Mucosa of descending colon (tissue), 3 donors: ENCODE measurements at regions not wholly inside any gene's neighbourhood (a gene's known extent, or its start where the extent isn't known, plus 50 kb on each side); places are given as distances from the start of the nearest gene placed in this dataset.

Experiments
- ATAC-seq: fragments of 200-7000 bp; cut with Tn5 transposase; one replicate; pipeline ENCODE4 v1.9.1; 2020; ENCODE audit warnings: mild to moderate bottlenecking, moderate library complexity
- DNase-seq, 3 donors: peaks; one replicate each; pipeline ENCODE4 v3.0.0-alpha.2; 2020
- H3K36me3 ChIP-seq: fragments of 200-600 bp; one replicate; pipeline ENCODE4 v1.8.0; 2021; ENCODE audit warnings: low read depth, mild to moderate bottlenecking
- H3K4me1 ChIP-seq: fragments of 200-600 bp; one replicate; pipeline ENCODE4 v1.8.0; 2021; ENCODE audit warnings: low read depth, mild to moderate bottlenecking
- H3K4me3 ChIP-seq: fragments of 200-600 bp; one replicate; pipeline ENCODE4 v1.8.0; 2021; ENCODE audit warnings: mild to moderate bottlenecking
- H3K9me3 ChIP-seq: fragments of 200-600 bp; one replicate; pipeline ENCODE4 v1.8.0; 2021; ENCODE audit warnings: mild to moderate bottlenecking
- intact Hi-C, 2 donors: fragments of 100-400 bp; cut with DNase I in 1 of 2; cut with micrococcal nuclease in 1 of 2; formaldehyde crosslinking; loops; one replicate each; pipeline versions ENCODE4 v1.11.0 to v1.11.1; 2022; cut with DNase I, micrococcal nuclease
- TF ChIP-seq, protein P1 (sequence below): fragments of 200-600 bp; IDR thresholded peaks from one replicate; pipeline ENCODE4 v1.8.0; 2022; ENCODE audit warnings: antibody characterized with exemption, mild to moderate bottlenecking
- donor health status: DM: no; HTN: no; CAD: no; lungs with moderate emphysema.
- donor health status: DM: no; HTN: no; CAD: no.
- donor health status: DM: no; HTN: yes; CAD: no.

- ATAC-seq = no peak
- TF ChIP-seq, protein P1, sequence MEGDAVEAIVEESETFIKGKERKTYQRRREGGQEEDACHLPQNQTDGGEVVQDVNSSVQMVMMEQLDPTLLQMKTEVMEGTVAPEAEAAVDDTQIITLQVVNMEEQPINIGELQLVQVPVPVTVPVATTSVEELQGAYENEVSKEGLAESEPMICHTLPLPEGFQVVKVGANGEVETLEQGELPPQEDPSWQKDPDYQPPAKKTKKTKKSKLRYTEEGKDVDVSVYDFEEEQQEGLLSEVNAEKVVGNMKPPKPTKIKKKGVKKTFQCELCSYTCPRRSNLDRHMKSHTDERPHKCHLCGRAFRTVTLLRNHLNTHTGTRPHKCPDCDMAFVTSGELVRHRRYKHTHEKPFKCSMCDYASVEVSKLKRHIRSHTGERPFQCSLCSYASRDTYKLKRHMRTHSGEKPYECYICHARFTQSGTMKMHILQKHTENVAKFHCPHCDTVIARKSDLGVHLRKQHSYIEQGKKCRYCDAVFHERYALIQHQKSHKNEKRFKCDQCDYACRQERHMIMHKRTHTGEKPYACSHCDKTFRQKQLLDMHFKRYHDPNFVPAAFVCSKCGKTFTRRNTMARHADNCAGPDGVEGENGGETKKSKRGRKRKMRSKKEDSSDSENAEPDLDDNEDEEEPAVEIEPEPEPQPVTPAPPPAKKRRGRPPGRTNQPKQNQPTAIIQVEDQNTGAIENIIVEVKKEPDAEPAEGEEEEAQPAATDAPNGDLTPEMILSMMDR = no peak
- intact Hi-C loops = no loop called here
- H3K9me3 ChIP-seq = no peaks in the 10 kb centered on the region
- H3K4me3 ChIP-seq = no peak overlapping the region
- H3K36me3 ChIP-seq = no peaks in the 10 kb centered on the region
- H3K4me1 ChIP-seq = no peaks in the 10 kb centered on the region
- DNase-seq = no peak
These were observed 817.2 kb downstream of the SOCS6 start for GRCh38 chr18:71105994-71106546.

DNA sequence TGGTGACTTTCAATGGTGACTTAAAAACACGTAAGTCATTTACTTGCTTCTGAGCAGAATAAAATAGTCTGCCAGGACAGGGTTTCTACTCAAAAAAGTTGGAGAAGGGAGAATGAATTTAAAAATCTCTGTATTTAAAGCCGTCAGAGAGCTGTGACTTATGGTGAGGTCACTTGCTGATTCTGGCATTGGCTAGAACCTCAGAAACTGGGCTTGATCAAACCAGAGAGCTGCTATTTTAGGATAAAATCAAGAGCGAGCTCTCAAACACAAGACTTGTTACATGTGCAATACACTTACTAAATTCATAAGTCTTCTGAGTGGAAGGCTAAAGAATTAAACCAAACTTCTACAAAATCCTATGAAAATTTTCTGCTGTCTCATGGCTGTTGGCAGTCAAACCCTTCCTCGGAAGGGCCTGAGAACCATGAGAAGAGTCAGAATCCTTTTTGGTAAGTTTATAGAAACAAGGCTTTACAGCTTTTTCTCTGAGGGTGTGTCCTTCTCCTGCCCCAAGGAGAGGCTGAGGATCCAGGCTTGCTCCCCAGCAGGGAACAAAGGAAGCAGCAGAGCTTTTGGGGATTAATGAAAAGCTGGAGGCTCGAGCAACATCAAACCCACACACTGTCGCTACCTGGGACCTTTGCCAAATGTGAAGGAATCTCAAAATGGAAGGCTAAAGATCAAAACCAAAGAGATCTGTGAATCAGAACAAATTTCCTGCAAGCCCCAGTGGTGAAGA lies 816.4 kb downstream of the SOCS6 start:
- TF ChIP-seq, protein P1 = no peak
- no peak overlapping the region for H3K4me3 ChIP-seq
- no peak for ATAC-seq
- DNase-seq = no peak
- H3K36me3 ChIP-seq = no peaks in the 10 kb centered on the region
- intact Hi-C loops = no loop called here
- H3K4me1 ChIP-seq = no peaks in the 10 kb centered on the region
- no peaks in the 10 kb centered on the region for H3K9me3 ChIP-seq

DNA sequence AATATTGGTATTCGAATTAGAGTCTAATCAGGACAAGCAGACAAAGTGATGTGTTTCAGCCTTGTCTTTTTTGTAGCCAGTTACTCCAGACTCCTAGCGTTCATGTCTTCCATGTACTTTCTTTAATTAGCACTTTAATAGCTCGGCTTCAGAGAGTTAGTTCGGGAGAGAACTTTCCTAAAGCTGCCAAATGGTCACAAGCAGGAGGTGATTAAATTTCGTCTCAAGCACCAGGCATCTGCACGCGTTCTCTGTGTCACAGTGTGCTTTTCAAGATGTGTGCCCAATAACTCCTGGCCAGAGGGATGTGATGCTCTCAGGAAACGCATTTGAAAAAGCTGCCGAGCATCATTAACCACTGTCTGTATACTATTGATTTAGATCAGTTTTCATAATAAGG lies 790.8 kb downstream of the SOCS6 start:
- H3K4me3 ChIP-seq = no peak overlapping the region
- ATAC-seq = no peak
- DNase-seq = no peak
- no peaks in the 10 kb centered on the region for H3K36me3 ChIP-seq
- no peaks in the 10 kb centered on the region for H3K4me1 ChIP-seq
- no peaks in the 10 kb centered on the region for H3K9me3 ChIP-seq
- TF ChIP-seq, protein P1 = no peak
- intact Hi-C loops = no loop called here

- no peaks in the 10 kb centered on the region for H3K9me3 ChIP-seq
- ATAC-seq (no peak), DNase-seq (no peak)
- no peaks in the 10 kb centered on the region for H3K36me3 ChIP-seq
- intact Hi-C loops = no loop called here
- H3K4me3 ChIP-seq = no peak overlapping the region
- H3K4me1 ChIP-seq = no peaks in the 10 kb centered on the region
- TF ChIP-seq, protein P1 = no peak
These were observed 788.6 kb downstream of the SOCS6 start for GRCh38 chr18:71077451-71077850.

DNA sequence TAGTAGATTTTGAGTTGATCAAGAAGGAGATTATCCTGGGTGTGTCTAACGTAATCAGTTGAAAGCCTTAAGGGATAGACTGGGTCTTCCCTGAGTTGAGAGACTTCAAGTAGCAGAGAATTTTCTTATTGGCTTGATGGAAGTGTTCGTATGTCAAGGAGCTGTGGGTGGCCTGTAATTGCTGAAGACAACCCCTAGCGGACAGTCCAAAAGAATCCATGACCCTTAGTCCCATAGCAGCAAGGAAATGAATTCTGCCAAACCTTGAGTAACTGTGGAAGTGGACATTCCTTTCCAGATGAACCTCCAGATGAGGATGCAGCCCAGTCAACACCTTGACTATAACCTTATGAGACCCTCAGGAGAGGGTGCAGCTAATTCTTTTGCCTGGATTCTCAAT lies 786.3 kb downstream of the SOCS6 start:
- DNase-seq = no peak
- intact Hi-C loops = no loop called here
- Histone ChIP-seq H3K9me3 (no peaks in the 10 kb centered on the region), H3K36me3 (no peaks in the 10 kb centered on the region), H3K4me1 (no peaks in the 10 kb centered on the region), H3K4me3 (no peak overlapping the region)
- TF ChIP-seq, protein P1 = no peak
- no peak for ATAC-seq
